Epithelial cell of esophagus (primary cell): ENCODE measurements at regions not wholly inside any gene's neighbourhood (a gene's known extent, or its start where the extent isn't known, plus 50 kb on each side); places are given as distances from the start of the nearest gene placed in this dataset.

ENCODE experiments used
- DNase-seq: peaks from one replicate; pipeline ENCODE4 v3.0.0; 2010; ENCODE audit warnings: low read depth
- H3K4me3 ChIP-seq: 2 replicates; pipeline ENCODE4 v1.5.1; 2011; ENCODE audit warnings: mild to moderate bottlenecking, low read length, control low read depth
- CTCF ChIP-seq: IDR thresholded peaks from 2 replicates; pipeline ENCODE4 v1.5.1; 2011; ENCODE audit warnings: low read depth, mild to moderate bottlenecking, low read length, control low read depth, inconsistent platforms; ENCODE audit not compliant: insufficient read depth; ENCODE audit errors: missing control alignments

DNA sequence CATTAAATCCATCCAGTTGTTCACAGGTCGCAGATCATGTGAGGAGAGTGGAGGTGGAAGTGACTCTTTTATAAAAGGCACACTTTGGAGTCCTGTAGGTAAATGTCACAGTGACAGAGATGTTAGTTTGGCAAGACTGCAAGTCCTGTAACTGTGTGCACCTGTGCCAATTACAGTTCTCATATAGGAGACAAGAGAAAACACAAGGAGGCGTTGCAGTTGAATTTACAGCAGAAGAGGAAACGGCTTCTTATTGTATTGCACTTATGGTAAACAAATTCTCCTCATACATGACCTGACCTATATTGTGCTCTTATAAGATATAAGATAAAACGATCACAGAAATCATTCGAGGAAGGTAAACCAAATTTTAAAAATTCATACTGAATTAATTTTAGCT, 732.8 kb upstream of the SLC10A2 start:
- no peak for TF ChIP-seq CTCF
- H3K4me3 ChIP-seq = no peak overlapping the region
- DNase-seq = peak; percentile 4

GRCh38 chr13:103795892-103796478, 729.8 kb upstream of the SLC10A2 start:
- H3K4me3 ChIP-seq = no peak overlapping the region
- DNase-seq = no peak
- no peak for TF ChIP-seq CTCF

DNA sequence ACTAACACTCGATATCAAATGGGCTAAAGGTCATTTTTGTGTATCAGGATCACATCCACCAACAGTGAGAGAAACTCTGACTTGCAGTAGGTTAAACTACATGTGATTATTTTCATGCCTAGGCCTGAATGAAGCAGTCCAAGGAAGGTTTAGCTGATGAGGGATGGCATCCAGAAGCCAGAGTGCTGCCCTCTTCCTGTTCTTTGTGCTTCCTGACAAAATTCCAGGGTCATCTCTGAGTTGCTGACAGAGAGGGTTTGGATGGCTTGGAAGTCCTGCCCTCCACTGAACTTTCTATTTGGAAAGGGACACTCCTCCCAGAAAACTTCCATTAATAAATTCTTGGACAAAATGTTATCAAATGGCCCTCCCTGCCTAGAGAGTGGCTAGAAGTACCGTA, 728.3 kb upstream of the SLC10A2 start:
- TF ChIP-seq CTCF = no peak
- no peak for DNase-seq
- H3K4me3 ChIP-seq = no peak overlapping the region

DNA sequence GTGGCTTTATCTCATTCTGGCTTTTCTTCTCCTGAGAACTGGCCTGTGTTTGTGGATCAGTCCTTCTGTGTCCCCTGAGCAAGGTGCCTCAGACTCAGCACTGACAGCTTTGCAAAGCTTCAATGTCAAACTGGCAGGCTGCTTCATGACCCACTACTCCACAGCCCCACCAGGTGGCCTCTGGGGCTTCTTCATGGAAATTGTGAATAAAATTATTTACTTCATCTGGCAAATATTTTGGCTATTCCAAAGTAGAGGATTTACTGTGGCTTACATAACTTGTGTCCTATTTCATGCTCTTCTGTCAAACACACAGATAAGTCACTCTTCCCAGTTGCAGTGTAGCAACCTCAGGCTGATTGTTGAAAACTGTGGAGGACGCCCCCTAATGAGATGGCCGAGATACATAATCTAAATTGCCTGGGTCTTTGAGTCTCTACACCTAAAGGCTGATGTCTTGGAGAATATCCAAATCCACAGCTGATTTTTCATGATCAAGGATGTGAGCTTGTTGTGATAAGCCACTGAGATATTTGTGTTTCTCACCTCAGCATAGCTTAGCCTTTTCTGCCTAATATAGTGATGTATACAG, 721.9 kb upstream of the SLC10A2 start:
- peak; percentile 26 for TF ChIP-seq CTCF
- DNase-seq = peak; percentile 9
- H3K4me3 ChIP-seq = no peak overlapping the region

- no peak for TF ChIP-seq CTCF
- H3K4me3 ChIP-seq = no peak overlapping the region
- no peak for DNase-seq
Observed at GRCh38 chr13:103772576-103772975, 706.4 kb upstream of the SLC10A2 start.

- no peak overlapping the region for H3K4me3 ChIP-seq
- no peak for DNase-seq
- TF ChIP-seq CTCF = no peak
Observed at GRCh38 chr13:103762523-103762922, 696.3 kb upstream of the SLC10A2 start.

DNA sequence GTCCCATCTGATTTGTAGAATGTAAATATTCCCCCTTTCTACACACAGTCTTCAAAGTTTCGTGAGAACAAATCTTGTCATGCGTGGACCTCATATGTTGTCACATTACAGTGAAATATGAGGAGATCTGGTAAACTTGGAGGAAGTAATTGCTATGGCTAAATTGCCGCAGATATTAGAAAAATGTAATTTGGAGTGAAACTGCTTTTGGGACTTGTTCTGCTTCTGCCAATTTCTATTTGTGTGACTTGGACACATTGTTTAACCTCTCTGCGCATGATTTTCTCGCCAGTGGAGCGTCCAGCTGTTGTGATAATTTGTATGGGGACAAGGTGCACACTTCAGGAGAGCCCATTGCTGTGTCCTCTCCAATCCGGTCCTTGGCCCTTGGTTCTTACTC, 693.1 kb upstream of the SLC10A2 start:
- no peak overlapping the region for H3K4me3 ChIP-seq
- DNase-seq = no peak
- no peak for TF ChIP-seq CTCF
